ENCODE measurements at regions not wholly inside any gene's neighbourhood (a gene's known extent, or its start where the extent isn't known, plus 50 kb on each side); places are given as distances from the start of the nearest gene placed in this dataset.

DNA sequence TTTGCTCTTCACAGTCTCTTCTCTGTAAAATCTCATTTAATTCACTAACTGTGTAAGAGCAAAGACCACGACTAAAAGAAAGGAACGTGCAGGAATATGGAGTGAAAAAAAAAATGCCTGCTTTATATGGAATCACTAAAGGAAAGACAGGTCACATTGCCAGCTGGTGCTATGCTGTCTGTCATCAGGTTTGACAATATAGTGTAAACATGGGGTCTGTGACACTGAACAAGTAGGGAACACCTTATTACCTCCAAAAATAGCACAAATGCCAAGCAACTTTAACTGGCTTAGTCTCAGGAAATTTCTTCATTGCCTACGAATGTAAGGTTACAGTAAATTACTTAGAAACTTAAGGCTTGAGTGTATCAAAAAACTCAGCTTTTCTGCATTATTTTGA, 364.5 kb upstream of the LINC00305 start:
- TF ChIP-seq POLR2AphosphoS5 (IDR thresholded peaks at IDR 0.05) (no peak), EP300 (IDR thresholded peaks at IDR 0.05) (no peak), POLR2A (IDR thresholded peaks at IDR 0.05) (no peak)
- DNase-seq = no peak
- Histone ChIP-seq H3K4me1 (no peaks in the 10 kb centered on the region), H3K27ac (no peak overlapping the region), H3K4me3 (no peak overlapping the region), H3K27me3 (no peaks in the 10 kb centered on the region), H3K36me3 (no peaks in the 10 kb centered on the region), H3K9me3 (no peaks in the 10 kb centered on the region)
- intact Hi-C loops (cut with DNase I) = no loop called here
- WGBS, 2 donors = 59 to 62% methylated on average over 3 of the region's 3 CpGs

- no peaks in the 10 kb centered on the region for H3K9me3 ChIP-seq
- H3K4me3 ChIP-seq = no peak overlapping the region
- H3K27ac ChIP-seq = no peak overlapping the region
- no peak for DNase-seq
- H3K4me1 ChIP-seq = no peaks in the 10 kb centered on the region
- intact Hi-C loops (cut with DNase I) = no loop called here
- TF ChIP-seq POLR2A (IDR thresholded peaks at IDR 0.05) (no peak), EP300 (IDR thresholded peaks at IDR 0.05) (no peak)
- WGBS, 2 donors = 88 to 94% methylated on average over 5 of the region's 5 CpGs
- H3K36me3 ChIP-seq = no peaks in the 10 kb centered on the region
- H3K27me3 ChIP-seq = no peaks in the 10 kb centered on the region
These were observed 341.3 kb upstream of the LINC00305 start for GRCh38 chr18:64490207-64490606.

- Histone ChIP-seq H3K27me3 (no peaks in the 10 kb centered on the region), H3K9me3 (no peaks in the 10 kb centered on the region), H3K4me3 (no peak overlapping the region), H3K4me1 (no peaks in the 10 kb centered on the region), H3K36me3 (no peaks in the 10 kb centered on the region), H3K27ac (no peak overlapping the region)
- no peak for DNase-seq
- TF ChIP-seq POLR2A (IDR thresholded peaks at IDR 0.05) (no peak), POLR2AphosphoS5 (IDR thresholded peaks at IDR 0.05) (no peak), CTCF (IDR thresholded peaks at IDR 0.05) (no peak), EP300 (IDR thresholded peaks at IDR 0.05) (no peak)
- intact Hi-C loops (cut with DNase I) = no loop called here
These were observed 339.8 kb upstream of the LINC00305 start for GRCh38 chr18:64488698-64489097.

- DNase-seq = no peak
- intact Hi-C loops (cut with DNase I) = no loop called here
- TF ChIP-seq EP300 (IDR thresholded peaks at IDR 0.05) (no peak), CTCF (IDR thresholded peaks at IDR 0.05) (no peak), POLR2AphosphoS5 (IDR thresholded peaks at IDR 0.05) (no peak), POLR2A (IDR thresholded peaks at IDR 0.05) (no peak)
- Histone ChIP-seq H3K9me3 (no peaks in the 10 kb centered on the region), H3K4me1 (no peaks in the 10 kb centered on the region), H3K27ac (no peak overlapping the region), H3K36me3 (no peaks in the 10 kb centered on the region), H3K27me3 (no peaks in the 10 kb centered on the region), H3K4me3 (no peak overlapping the region)
- 60 to 66% methylated on average over 7 of the region's 7 CpGs for WGBS, 2 donors
These were observed 325.9 kb upstream of the LINC00305 start for GRCh38 chr18:64474773-64475172.

DNA sequence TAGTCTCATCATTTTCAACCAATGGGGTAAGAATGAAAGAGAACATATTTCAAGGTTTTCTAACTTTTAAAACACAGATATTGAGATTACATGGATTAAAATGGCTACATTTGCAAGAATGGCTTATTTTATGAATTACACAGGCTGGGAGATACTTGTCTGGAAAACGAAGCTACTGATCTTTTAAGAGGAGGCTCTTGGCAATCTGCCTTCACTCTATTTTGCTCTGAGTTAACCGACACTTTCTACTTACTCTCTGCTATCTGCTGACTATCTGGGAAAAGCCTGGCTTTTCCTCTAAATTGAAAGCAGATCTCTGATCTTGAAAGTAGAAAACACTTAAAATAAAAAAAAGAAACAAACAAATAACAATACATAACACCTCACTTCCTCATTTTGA, 325.4 kb upstream of the LINC00305 start:
- TF ChIP-seq EP300 (IDR thresholded peaks at IDR 0.05) (no peak), CTCF (IDR thresholded peaks at IDR 0.05) (no peak), POLR2A (IDR thresholded peaks at IDR 0.05) (no peak), POLR2AphosphoS5 (IDR thresholded peaks at IDR 0.05) (no peak)
- H3K4me3 ChIP-seq = no peak overlapping the region
- 51 to 54% methylated on average over 2 of the region's 2 CpGs for WGBS, 2 donors
- H3K4me1 ChIP-seq = no peaks in the 10 kb centered on the region
- no peaks in the 10 kb centered on the region for H3K27me3 ChIP-seq
- no peak for DNase-seq
- no peak overlapping the region for H3K27ac ChIP-seq
- H3K36me3 ChIP-seq = no peaks in the 10 kb centered on the region
- no peaks in the 10 kb centered on the region for H3K9me3 ChIP-seq
- intact Hi-C loops (cut with DNase I) = no loop called here

- Histone ChIP-seq H3K27ac (no peak overlapping the region), H3K36me3 (no peaks in the 10 kb centered on the region), H3K27me3 (no peaks in the 10 kb centered on the region), H3K9me3 (no peaks in the 10 kb centered on the region), H3K4me1 (no peaks in the 10 kb centered on the region), H3K4me3 (no peak overlapping the region)
- intact Hi-C loops (cut with DNase I) = no loop called here
- 93 to 94% methylated on average over 1 of the region's 1 CpG for WGBS, 2 donors
- TF ChIP-seq POLR2AphosphoS5 (IDR thresholded peaks at IDR 0.05) (no peak), EP300 (IDR thresholded peaks at IDR 0.05) (no peak), CTCF (IDR thresholded peaks at IDR 0.05) (no peak), POLR2A (IDR thresholded peaks at IDR 0.05) (no peak)
- DNase-seq = no peak
These were observed 300.5 kb upstream of the LINC00305 start for GRCh38 chr18:64449434-64449833.
